ENCODE measurements at regions not wholly inside any gene's neighbourhood (a gene's known extent, or its start where the extent isn't known, plus 50 kb on each side); places are given as distances from the start of the nearest gene placed in this dataset.
"Not testable (repeated sequence)": the region's sequence is repeated elsewhere in the genome, so short reads cannot be mapped to it uniquely, and the experiment has no call there.

DNA sequence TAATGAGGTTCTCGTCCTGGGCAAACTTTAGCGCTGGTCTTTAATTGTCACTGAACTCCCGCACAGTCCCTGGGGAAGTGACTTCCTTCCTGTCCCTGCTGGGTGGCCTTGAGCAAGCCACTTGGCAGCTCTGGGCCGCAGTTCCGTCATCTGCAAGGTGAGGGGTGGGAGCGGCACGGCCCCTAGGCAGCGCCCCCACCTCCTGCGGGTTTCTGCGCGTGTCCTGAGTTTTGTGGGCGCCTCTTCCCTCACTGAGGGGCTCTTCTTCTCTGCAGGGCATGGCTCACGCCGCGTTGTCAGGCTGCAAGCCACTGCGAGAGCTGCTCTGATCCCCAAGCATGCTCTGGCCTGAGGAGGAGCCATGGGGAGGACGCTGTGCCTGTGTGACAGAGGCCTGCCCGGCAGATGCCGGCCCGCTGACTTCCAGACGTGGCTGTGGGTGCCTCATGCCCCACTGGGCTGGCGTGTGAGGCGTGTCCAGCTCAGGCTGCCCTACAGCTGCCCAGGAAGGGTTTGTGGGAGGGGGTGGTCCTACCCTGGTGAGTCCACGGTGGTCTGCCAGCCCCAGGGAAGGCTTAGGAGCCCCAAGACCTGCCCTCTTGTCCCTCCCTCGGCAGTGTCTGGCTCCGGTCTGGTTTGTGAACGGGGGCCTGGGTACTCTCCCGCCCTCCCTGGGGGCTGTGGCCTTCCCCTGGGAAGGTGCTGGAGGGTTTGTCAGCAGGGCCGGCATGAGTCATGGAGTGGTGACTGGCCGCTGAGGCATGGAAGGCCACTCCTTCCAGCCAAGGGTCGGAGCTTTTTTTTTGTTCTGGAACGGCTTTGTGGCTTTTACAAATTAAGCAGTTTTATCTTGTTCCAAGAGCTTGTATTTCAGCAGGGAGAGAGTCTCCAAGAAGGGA lies 182.0 kb downstream of the SEC14L1 start:
- DNase-seq: peak; percentile 73

DNA sequence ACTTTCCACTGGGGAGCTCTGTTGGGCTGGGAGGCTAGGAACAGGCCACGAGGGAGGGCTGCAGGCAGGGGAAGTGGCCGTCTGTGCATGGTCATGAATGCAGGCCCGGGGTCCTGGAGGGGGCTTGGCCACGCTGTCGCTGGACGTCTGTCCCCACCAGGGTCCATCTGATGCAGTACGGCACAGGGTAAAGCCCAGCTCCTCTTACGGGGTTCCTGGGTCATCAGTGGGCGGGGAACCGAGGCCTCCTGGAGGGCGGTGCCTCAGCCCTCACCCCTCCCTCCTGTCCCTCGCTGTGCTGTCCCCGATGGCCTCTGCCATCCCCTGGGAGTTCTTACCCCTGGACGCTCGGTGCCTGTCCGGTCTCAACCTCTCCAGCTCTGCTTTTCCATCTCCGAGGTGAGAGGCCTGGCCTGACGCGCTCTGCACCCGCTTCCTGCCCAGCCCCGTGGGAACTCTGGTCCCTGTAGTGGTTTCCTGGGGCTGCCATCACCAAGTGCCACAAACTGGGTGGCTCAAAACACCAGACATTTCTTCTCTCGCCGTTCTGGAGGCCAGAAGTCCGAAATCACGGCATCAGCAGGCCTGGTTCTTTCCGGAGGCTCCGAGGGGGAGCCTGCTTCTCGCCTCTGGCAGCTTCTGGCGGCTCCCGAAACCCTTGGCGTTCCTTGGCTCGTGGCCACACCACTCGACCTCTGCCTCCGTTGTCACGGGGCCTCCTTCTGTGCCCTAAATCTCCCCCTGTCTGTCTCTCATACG lies 182.8 kb downstream of the SEC14L1 start:
- peak; percentile 42 for DNase-seq

DNA sequence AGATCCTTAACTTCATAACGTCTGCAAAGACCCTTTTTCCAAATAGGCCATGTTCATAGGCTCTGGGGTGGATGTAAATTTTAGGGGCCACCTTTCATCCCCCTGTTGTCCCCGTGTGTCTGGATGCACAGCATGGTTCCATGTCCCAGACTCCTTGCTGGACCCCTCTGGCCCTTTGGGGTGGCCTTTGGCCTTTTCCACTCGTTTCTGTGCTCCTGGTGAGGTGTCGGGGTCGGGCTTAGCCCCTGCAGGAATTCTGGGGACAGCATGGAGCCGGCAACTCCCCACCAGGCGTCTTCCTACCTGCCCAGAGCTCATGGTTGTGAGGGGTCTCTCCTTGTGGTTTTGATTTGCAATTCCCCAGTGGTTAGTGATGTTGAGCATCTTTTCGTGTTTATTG lies 183.5 kb downstream of the SEC14L1 start:
- DNase-seq: peak; percentile 32

DNA sequence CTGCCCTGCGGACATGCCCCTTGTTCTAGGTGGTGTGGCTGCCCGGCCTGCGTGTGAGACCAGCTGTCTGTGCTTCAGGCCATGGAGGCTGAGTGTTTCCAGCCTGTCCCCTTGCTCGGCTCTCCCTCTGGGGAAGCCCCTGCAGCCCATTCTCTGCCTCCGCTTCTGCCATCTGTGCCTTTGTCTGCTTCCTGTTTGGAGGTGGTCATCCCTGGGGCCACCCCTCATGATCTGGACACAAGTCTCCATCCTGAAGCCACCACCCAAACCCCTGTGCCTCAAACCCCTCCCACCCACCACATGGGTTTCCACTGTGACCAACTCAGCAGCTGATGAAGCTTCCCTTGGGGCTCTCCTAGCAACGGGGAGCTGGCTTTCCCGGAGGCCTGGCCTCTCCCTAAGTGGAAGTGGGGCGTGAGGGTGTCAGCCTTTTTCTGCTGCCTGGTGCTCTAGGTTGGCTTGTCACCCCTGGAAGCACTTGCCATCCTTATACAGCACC lies 184.9 kb downstream of the SEC14L1 start:
- DNase-seq: peak; percentile 45

DNA sequence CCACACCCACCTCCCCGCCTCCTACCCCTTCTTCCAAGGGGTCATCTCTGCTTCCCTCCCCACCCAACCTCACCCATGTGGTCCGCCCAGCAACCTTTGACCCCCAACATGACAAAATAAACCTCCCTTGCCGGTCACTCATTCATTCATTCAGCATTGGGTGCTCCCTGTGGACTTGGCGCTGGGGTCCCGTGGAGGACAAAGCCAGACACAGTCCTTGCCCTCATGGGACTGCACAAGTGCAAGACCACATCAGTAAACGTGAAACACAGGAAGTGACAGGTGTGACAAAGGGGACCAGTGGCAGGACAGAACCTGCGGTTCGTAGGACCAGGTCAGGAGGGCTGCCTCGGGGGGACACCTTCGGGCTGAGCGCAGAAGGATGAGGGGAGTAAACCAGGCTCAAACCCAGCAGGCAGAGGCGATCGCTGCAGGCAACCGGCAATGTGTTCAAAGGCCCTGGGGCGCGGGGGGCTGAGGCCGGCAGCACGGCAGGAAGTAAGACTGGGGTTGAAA lies 185.4 kb downstream of the SEC14L1 start:
- DNase-seq: no peak

DNA sequence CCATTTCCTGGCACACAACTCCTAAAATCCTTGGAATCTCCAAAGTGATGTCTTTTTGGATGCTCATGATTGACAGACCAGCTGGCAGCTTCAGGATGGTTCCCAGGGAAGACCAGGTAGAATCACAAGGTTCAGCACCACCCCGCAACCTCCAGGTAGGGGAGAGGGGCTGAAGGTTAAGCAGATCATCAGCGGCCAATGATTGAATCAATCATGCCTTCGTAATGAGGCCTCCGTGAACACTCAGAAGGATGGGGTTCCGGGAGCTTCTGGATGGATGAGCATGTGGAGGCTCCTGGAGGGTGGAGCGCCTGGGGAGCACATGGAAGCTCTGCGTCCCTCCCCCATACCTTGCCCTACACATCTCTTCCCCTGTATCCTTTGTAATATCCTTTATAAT lies 185.9 kb downstream of the SEC14L1 start:
- no peak for DNase-seq

DNA sequence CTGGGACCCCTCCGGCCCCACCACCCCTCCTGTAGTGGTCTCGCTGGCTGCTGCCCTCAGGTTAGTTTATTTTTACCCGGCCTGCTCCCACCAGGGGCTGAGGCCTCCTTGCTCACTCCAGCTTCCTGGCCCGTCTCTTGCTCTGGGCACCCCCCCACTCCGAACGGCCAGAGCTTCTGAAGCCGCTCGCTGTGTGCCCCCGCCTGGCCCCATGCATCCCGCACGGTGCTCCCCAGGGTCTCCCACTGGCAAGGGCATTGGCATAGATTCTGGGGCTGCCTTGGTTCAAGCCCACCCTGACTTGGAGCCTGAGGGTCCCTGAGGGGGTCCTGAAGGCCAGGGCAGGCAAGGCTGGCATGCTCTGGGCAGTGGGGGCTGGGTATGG lies 186.4 kb downstream of the SEC14L1 start:
- no peak for DNase-seq

DNA sequence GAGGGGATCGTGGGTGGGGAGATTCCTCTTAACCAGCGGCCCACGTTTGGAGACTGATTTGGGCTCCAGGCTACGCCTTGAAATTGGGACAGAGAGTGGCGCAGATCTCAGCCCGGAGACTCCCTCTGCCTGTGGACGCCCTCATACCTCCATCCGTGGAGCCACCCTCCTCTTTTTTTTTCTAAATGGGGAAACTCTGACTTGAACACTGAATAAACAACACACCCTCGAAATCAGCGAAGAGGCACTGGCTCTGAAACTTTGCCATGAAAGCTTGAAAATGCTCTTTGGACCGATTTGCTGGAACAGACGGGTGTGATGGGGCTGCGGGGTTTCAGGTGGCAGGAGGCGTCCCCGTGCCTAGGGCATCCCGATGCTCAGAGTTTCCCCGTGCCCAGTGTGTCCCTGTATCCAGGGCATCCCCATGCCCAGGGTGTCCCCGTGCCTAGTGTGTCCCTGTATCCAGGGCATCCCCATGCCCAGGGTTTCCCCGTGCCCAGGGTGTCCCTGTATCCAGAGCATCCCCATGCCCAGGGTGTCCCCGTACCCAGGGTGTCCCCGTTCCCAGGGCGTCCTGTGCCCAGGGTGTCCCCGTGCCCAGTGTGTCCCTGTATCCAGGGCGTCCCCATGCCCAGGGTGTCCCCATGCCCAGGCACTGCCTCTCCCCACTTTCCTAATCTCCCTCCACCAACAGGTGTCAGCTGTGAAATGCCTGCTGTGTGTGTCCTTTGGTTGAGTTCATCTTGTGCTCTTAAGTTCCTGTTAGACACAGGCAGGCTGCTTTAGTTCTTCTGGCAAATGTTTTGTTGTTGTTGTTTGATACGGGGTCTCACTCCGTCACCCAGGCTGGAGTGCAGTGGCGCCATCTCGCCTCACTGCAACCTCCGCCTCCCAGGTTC lies 187.0 kb downstream of the SEC14L1 start:
- DNase-seq: no peak

DNA sequence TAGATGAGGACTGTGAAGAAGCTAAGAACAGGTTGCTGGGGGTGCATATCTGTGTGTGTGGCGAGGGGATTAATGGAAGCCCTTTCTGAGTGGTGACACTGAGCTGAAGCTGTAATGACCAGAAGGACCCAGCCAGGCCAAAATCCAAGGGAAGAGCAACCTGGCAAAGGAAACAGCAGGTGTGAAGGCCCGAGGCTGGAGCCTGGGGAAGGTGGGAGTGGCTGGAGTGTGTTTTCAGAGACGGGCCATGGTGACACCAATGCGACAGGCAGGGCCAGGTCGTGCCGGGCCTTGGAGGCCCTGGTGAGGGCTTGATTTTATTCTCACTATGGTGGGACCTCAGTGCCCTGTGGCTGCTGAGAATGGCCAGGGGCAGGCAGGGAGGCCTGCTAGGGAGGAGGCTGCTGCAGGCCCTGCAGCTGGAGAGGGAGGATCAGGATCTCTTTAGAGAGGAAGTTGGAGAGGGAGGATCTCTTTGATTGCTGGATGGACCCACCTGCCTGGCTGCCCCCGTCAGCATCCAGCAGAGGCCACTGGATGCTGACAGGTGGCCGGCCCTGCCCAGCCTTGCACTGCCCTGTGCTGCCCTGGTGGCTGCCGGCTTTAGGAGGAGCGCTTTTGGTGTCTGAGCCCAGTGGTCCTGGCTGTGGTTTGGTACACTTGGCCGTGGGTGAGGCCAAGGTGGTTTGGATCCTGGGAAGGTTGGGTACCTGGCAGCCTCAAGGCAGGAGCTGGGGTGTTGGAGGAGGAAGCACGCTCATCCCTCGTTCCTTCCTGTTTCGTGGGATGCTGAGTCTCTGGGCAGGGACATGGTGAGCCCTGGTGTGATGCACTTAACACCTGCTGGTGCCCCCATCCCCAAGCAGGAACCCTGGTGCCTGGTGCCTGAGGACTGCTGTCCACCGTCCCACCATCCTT lies 188.3 kb downstream of the SEC14L1 start:
- DNase-seq: peak; percentile 47

DNA sequence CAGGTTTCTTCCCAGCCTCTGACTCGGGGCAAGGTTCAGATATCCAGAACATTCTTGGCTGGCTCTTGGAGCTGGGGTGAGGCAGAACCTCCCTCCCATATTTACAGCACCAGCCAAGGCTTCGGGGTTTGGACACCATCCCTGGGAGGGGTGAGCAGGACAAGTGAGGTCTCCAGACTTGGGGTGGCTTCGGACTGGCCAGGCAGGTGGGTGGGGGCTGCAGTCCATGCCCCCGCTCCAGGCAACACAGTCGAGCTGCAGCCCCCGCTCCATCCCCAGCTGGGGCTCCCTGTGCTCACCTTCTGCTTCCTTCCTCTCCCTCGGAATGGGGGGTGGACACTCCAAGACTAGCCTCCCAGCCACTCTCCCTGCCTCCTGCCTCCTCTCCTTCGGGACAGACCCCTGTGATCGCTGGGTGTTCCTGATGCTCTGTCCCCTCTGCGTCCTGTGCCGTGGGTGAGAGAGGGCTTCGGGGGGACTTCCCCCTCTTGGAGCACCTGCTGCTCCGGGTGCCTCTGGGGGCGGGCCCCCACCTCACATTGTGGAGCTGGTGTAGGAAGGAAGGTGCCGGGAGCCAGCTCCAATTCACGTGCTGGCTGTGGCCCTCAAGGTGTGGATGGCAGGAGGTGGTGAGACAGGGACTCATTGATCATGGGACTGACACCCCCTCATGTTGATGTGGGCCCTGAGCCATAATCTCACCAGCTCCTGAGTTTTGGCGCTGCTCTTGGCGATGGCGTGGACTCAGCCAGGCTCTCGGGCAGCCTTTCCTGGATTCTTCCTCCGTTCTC lies 189.2 kb downstream of the SEC14L1 start:
- peak; percentile 41 for DNase-seq

DNA sequence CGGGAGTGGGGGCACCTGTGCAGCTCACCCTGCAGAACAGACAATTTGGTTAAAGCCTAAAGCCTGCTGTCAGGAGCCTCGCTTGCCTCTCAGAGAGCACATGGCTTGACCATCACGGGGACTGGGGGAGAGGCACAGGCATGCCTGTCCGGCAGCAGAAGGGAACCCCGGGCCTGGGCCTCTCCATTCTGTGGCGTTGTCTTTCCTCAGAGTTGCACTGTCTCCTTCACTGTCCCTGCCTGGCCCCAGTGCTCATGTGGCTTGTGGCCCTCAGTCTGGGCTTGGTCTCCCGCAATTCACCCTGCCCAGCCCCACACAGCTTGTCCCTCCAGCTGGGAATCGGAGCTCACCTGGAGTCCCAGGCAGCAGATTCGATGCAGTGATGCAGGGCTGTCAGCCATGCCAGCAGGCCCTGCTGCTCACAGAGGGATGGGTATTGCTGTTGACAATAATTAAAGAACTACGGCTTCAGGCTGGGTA lies 189.9 kb downstream of the SEC14L1 start:
- DNase-seq: peak; percentile 40

DNA sequence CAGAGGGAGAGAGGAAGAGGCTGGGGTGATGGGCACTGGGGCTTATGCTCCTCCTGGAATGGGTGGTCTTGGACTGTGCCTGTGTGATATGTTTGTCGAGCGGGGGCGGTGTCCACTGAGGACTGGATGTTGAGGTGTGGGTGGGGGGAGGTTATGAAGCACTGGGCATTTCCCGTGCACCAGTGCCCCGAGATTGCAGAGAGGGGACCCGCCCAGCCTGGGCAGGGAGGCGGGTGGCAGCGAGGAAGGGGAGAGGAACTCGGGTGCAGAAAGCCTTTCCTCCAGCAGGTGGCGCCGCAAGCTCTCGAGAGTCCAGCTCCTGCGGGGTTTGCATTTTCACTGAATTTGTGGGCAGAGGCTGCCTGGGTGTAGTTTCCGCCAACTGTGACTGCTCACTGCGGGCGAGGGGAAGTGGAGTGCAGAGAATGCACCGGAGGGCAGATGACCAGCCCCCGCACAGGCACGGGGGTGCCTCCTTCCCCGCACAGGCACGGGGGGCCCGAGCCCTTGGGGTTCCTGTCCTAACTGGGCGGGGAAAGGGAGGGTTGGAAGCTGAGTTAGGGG lies 190.6 kb downstream of the SEC14L1 start:
- DNase-seq: peak; percentile 93

DNA sequence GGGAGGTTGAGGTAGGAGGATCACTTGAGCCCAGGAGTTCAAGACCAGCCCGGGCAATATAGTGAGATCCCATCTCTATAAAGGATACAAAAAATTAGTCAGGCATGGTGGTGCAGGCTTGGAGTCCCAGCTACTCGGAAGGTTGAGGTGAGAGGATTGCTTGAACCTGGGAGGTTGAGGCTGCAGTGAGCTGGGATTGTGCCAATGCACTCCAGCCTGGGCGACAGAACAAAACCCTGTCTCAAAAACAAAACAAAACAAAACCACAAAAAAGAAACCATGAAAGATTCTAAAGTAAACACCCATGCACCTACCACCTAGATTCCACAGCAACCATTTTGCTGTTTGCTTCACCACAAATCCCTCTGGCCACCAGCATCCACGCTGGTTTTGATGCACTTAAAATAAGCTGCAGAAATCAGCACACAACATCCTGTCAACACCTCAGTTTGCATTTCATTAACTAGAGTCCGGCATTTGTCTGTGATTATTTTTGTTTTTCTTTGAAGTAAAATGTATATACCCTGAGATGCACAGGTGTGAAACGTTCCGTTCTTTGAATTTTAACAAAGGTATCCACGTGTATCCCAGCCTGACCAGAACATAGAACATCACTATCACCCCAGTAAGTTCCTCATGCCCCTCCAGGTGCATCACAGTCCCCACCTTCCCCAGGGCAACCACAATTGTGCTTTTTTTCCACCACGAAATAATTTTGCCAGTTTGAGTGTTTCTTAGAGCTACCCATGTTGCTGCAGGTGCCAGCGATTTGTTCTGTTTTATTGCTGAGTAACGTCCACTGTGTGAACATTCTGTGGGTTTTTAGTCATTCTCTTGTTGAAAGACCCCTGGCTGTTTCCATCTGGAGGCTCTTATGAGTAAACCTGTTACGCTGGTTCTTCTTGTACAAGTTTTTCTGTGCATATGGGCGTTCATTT lies 191.5 kb downstream of the SEC14L1 start:
- no peak for DNase-seq

DNA sequence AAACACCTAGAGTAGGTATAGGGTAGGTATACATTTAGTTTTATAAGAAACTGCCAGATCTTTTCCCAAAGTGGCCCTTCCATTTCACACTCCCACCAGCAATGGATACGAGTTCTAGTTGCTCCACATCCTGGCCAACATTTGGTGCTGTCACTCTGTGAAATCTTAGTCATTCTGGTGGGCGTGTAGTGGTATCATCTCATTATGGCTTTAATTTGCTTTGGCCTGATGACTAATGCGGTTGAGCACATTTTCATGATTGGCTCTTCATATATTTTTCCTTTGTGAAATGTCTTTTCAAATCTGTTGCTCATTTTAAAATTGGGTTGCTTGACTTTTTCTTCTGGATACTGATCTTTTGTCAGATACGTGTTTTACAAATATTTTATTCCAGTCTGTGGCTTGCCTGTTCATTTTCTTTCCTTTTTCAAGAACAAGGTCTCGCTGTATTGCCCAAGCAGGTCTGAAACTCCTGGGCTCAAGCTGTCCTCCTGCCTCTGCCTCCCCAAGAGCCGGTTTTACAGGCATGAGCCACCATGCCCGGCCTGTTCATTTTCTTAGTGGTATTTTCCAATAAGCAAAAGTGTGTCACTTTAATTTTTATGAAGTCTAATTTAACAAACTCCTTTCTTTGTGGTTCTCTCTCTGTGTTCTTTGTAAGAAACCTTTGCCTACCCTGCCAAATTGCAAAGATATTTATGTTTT lies 192.4 kb downstream of the SEC14L1 start:
- DNase-seq: no peak

DNA sequence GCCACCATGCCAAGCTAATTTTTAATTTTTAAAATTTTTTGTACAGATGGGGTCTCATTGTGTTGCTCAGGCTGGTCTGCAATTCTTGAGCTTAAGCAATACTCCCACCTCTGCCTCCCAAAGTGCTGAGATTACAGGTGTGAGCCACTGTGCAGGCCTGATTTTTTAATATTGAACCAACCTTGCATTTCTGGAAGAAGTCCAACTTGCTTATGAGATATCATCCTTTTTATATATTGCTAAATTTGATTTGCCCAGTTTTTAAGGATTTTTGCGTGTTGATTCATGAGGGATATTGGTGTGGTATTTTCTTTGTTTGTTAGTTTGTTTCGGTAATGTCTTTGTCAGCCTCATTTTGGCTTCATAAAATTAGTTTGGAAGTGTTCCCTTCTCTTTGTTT lies 196.4 kb downstream of the SEC14L1 start:
- no peak for DNase-seq

DNA sequence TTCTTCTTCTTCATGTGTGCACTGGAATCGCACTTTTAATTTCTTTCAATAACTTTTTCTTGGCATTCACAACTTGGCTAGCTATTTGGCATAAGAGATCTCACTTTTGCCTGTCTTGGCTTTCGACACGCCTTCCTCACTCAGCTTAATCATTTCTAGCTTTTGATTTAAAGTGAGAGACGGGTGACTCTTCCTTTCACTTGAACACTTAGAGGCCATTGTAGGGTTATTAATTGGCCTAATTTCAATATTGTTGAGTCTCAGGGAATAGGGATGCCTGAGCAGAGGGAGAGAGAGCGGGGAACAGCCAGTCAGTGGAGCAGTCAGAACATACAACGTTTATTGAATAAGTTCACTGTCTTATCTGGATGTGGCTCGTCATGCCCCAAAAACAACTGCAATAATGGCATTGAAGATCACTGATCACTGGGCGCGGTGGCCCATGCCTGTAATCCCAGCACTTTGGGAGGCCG lies 200.3 kb downstream of the SEC14L1 start:
- no peak for DNase-seq

DNA sequence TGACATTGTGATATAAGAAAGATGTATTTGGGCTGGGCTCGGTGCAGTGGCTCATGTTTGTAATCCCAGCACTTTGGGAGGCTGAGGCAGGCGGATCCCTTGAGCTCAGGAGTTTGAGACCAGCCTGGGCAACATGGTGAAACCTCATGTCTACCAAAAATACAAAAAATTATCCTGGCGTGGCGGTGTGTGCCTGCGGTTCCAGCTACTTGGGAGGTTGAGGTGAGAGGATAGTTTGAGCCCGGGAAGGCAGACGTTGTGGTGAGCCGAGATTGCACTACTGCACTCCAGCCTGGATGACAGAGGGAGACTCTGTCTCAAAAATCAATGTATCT lies 201.9 kb downstream of the SEC14L1 start:
- not testable (repeated sequence) for DNase-seq
